Tibial artery (tissue), 4 donors: ENCODE measurements at regions not wholly inside any gene's neighbourhood (a gene's known extent, or its start where the extent isn't known, plus 50 kb on each side); places are given as distances from the start of the nearest gene placed in this dataset.

Experiments used
- DNase-seq, 2 donors: peaks; one replicate each; pipeline ENCODE4 v3.0.0-alpha.2; 2019
- H3K27ac ChIP-seq, 2 donors: fragments of 200-600 bp; sonication (generic) in 1 of 2; 1 replicate in 1 of 2; 2 replicates in 1 of 2; pipeline ENCODE4 v1.5.1; 2018 to 2019; ENCODE audit warnings: mild to moderate bottlenecking in 1 of 2
- H3K27me3 ChIP-seq, 2 donors: fragments of 200-600 bp; sonication (generic) in 1 of 2; one replicate each; pipeline versions ENCODE4 v1.5.1 to v1.6.0; 2016 to 2019
- H3K36me3 ChIP-seq, 3 donors: fragments of 200-600 bp; sonication (generic) in 2 of 3; one replicate each; pipeline ENCODE4 v1.5.1; 2016 to 2019; ENCODE audit warnings: mild to moderate bottlenecking in 2 of 3
- H3K4me1 ChIP-seq, 4 donors: fragments of 200-600 bp; sonication (generic) in 2 of 4; 1 replicate in 3 of 4; 2 replicates in 1 of 4; pipeline ENCODE4 v1.5.1; 2016 to 2019
- H3K4me3 ChIP-seq, 2 donors: fragments of 200-600 bp; sonication (generic) in 1 of 2; 1 replicate in 1 of 2; 2 replicates in 1 of 2; pipeline ENCODE4 v1.5.1; 2018 to 2019; ENCODE audit warnings: mild to moderate bottlenecking in 2 of 2
- H3K9me3 ChIP-seq, 3 donors: fragments of 200-600 bp; sonication (generic) in 1 of 3; one replicate each; pipeline ENCODE4 v1.5.1; 2016 to 2019
- intact Hi-C: fragments of 100-400 bp; cut with DNase I; formaldehyde crosslinking; loops from one replicate; pipeline ENCODE4 v1.15.0; 2023; ENCODE audit warnings: low total_unique reads
- TF ChIP-seq, protein P1 (sequence below), 2 experiments: fragments of 200-600 bp in 1 of 2; fragments of 450-650 bp in 1 of 2; IDR thresholded peaks; one replicate each; pipeline ENCODE4 v1.5.1; 2017 to 2019; ENCODE audit warnings: antibody characterized with exemption in 2 of 2, mild to moderate bottlenecking in 1 of 2, moderate library complexity in 1 of 2

DNA sequence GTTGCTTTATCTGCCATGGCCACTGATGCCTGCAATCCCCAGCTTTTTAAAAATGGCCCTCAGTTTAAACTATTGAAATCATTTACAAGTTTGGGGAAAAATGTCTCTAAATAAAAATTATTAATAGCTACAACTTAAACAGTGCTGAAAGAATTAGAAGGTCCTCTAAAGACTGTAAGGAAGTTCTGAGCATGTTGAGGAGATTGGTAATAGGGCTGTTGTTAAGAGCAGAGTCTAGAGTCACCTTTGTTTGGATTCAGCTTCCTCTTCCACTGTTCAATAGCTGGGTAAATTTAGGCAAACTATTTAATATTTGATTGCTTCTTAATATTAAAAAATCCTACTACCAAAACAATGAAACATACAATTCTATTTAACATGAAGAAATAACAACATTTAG, 1127.1 kb upstream of the DDX18 start:
- TF ChIP-seq, protein P1, sequence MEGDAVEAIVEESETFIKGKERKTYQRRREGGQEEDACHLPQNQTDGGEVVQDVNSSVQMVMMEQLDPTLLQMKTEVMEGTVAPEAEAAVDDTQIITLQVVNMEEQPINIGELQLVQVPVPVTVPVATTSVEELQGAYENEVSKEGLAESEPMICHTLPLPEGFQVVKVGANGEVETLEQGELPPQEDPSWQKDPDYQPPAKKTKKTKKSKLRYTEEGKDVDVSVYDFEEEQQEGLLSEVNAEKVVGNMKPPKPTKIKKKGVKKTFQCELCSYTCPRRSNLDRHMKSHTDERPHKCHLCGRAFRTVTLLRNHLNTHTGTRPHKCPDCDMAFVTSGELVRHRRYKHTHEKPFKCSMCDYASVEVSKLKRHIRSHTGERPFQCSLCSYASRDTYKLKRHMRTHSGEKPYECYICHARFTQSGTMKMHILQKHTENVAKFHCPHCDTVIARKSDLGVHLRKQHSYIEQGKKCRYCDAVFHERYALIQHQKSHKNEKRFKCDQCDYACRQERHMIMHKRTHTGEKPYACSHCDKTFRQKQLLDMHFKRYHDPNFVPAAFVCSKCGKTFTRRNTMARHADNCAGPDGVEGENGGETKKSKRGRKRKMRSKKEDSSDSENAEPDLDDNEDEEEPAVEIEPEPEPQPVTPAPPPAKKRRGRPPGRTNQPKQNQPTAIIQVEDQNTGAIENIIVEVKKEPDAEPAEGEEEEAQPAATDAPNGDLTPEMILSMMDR (IDR thresholded peaks at IDR 0.05), result no peak
- Histone ChIP-seq H3K27me3 (no peaks in the 10 kb centered on the region), H3K36me3 (no peaks in the 10 kb centered on the region), H3K27ac (no peak overlapping the region), H3K4me1 (no peaks in the 10 kb centered on the region), H3K9me3 (no peaks in the 10 kb centered on the region), H3K4me3 (no peak overlapping the region)
- intact Hi-C loops, result no loop called here
- DNase-seq, result no peak

DNA sequence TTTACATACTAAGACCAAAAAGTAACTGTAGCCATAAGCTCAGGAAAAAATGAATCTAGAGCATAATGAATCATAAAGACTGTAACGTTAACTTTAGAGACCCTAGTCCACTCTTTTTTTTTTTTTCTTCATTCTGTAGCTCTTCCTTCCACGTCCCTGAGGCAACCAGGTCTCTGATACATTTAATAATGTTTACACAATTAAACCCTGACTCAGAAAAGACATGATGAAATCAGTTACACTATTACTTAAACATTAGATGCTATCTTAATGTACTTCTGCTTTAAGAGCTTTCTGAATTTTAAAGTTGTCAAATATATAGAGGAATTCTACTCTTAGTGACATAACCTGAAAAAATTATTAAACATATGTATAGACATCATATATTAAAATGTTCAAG, 1121.5 kb upstream of the DDX18 start:
- Histone ChIP-seq H3K27me3 (no peaks in the 10 kb centered on the region), H3K27ac (no peak overlapping the region), H3K4me1 (no peaks in the 10 kb centered on the region), H3K9me3 (no peaks in the 10 kb centered on the region), H3K36me3 (no peaks in the 10 kb centered on the region), H3K4me3 (no peak overlapping the region)
- TF ChIP-seq, protein P1 (IDR thresholded peaks at IDR 0.05), result no peak
- intact Hi-C loops, result no loop called here
- no peak for DNase-seq

DNA sequence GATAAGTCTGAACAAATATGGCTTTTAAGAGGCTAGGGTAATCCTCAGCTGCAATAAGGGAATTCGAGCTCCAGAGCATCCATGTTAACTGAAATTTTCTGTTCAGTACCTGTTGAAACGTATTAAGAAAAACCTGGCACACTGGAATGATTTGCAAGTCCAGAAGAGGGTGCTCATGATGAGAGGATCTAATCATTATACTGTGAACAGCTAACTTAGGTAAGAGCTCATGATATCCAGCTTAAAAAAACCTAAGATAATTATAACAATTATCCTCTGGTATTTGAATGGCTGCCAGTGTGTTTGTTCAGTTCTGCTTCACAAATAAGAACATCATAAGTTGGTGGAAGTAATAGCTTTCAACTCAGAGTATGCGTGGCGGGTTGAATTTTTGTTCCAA, 1118.3 kb upstream of the DDX18 start:
- no peak for DNase-seq
- Histone ChIP-seq H3K4me1 (no peaks in the 10 kb centered on the region), H3K4me3 (no peak overlapping the region), H3K36me3 (no peaks in the 10 kb centered on the region), H3K9me3 (no peaks in the 10 kb centered on the region), H3K27me3 (no peaks in the 10 kb centered on the region), H3K27ac (no peak overlapping the region)
- intact Hi-C loops, result no loop called here
- TF ChIP-seq, protein P1 (IDR thresholded peaks at IDR 0.05), result no peak

DNA sequence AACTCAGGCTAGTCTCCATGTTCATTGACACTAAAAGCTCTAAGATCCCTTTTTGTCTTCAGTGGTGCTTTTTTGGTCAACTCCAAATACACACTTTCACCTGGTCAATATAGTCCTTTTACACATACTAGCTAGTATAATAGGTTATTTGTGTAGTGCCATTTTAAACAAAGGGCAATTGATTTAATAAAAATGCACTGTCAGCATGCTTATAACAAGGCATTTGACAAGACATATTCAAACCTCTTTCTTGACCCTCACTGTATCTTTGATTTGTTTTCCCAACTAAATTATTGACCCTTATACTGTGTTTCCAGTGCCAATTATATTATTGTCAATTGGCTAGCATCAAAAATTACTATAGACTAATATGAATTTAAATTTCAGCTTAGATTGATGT, 1117.6 kb upstream of the DDX18 start:
- Histone ChIP-seq H3K27me3 (no peaks in the 10 kb centered on the region), H3K9me3 (no peaks in the 10 kb centered on the region), H3K36me3 (no peaks in the 10 kb centered on the region), H3K4me3 (no peak overlapping the region), H3K4me1 (no peaks in the 10 kb centered on the region), H3K27ac (no peak overlapping the region)
- DNase-seq, result no peak
- TF ChIP-seq, protein P1 (IDR thresholded peaks at IDR 0.05), result no peak
- intact Hi-C loops, result no loop called here

DNA sequence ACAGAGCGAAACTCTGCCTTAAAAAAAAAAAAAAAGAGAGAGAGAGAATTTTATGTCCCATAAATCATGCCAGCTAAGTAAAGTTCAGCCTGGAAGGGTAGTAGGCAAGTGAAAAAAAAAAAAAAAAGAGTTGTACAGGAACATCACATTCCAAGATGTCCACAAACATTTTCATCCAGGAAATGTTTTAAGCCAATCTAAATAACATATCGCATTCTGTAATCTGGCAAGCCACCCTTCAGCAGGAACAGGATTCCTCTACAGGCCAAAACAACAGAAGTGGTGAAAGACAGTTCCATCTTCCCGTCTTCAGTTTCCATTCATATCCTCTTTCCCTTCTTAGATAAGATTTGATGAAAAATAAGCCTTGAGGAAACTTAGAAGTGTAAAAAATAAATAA, 1108.1 kb upstream of the DDX18 start:
- no peak overlapping the region for H3K27ac ChIP-seq
- TF ChIP-seq, protein P1 (IDR thresholded peaks at IDR 0.05), result no peak
- no peaks in the 10 kb centered on the region for H3K27me3 ChIP-seq
- H3K9me3 ChIP-seq, result no peaks in the 10 kb centered on the region
- H3K36me3 ChIP-seq, result no peaks in the 10 kb centered on the region
- intact Hi-C loops, result no loop called here
- DNase-seq, result no peak
- no peaks in the 10 kb centered on the region for H3K4me1 ChIP-seq
- no peak overlapping the region for H3K4me3 ChIP-seq

DNA sequence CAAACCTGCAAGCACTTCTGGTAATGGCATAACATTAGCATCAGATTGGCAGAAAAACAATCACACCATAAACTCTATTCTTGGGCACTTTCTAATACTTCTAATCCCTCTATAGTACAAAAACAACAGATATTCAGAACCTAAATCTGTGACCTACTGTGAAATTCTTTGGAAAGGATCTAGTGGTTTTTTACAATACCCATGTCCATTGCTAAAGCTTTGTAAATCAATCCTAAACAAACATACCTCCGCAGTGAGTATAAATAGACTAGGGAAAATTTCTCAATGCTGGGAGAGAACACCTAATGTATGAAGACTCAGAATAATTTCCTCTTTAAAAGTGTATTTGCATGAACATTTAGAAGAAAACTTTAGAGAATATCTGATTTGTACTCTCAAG, 1098.5 kb upstream of the DDX18 start:
- no peak for DNase-seq
- TF ChIP-seq, protein P1 (IDR thresholded peaks at IDR 0.05), result no peak
- Histone ChIP-seq H3K4me3 (no peak overlapping the region), H3K27me3 (no peaks in the 10 kb centered on the region), H3K4me1 (no peaks in the 10 kb centered on the region), H3K27ac (no peak overlapping the region), H3K36me3 (no peaks in the 10 kb centered on the region), H3K9me3 (no peaks in the 10 kb centered on the region)
- intact Hi-C loops, result no loop called here
